ENCODE measurements at regions not wholly inside any gene's neighbourhood (a gene's known extent, or its start where the extent isn't known, plus 50 kb on each side); places are given as distances from the start of the nearest gene placed in this dataset.

DNA sequence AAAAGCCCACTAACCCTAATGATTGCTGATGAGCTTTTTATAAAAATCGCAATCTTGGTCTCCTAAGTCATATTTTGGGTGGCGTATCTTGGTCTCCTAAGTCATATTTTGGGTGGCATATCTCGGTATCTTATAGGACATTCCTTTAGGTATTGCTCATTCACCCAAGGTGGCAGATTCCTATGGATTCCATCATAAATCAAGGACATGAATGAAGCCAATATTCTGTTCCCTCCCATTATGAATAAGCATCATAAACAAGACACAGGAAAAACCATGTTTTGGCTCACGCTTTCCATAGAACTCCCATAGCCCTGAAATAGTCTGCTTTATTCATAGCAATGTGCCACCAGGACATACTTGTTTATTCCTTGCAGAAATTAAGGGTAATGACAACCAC, 95.0 kb upstream of the CD99 start:
- no peaks in the 10 kb centered on the region for H3K4me1 ChIP-seq (ENCODE audit: low read depth, poor library complexity, severe bottlenecking)
- no peak overlapping the region for H3K4me3 ChIP-seq (IDR thresholded peaks at IDR 0.05; ENCODE audit: insufficient read depth, low read depth, low read length)
- H3K27ac ChIP-seq: no peak overlapping the region
- H3K36me3 ChIP-seq (ENCODE audit: insufficient read depth): no peaks in the 10 kb centered on the region
- no peaks in the 10 kb centered on the region for H3K27me3 ChIP-seq (ENCODE audit: insufficient read depth, low read depth)
- no peak overlapping the region for H3K9ac ChIP-seq
- no peak overlapping the region for H2AFZ ChIP-seq (ENCODE audit: low read depth)
- H4K20me1 ChIP-seq (ENCODE audit: insufficient read depth): no peaks in the 10 kb centered on the region
- TF ChIP-seq, protein P1, sequence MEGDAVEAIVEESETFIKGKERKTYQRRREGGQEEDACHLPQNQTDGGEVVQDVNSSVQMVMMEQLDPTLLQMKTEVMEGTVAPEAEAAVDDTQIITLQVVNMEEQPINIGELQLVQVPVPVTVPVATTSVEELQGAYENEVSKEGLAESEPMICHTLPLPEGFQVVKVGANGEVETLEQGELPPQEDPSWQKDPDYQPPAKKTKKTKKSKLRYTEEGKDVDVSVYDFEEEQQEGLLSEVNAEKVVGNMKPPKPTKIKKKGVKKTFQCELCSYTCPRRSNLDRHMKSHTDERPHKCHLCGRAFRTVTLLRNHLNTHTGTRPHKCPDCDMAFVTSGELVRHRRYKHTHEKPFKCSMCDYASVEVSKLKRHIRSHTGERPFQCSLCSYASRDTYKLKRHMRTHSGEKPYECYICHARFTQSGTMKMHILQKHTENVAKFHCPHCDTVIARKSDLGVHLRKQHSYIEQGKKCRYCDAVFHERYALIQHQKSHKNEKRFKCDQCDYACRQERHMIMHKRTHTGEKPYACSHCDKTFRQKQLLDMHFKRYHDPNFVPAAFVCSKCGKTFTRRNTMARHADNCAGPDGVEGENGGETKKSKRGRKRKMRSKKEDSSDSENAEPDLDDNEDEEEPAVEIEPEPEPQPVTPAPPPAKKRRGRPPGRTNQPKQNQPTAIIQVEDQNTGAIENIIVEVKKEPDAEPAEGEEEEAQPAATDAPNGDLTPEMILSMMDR (conservative IDR thresholded peaks at IDR 0.05; ENCODE audit: low read depth, low read length): no peak
- no peak overlapping the region for H3K4me2 ChIP-seq
- no peaks in the 10 kb centered on the region for H3K79me2 ChIP-seq (ENCODE audit: insufficient read depth, low read depth)

DNA sequence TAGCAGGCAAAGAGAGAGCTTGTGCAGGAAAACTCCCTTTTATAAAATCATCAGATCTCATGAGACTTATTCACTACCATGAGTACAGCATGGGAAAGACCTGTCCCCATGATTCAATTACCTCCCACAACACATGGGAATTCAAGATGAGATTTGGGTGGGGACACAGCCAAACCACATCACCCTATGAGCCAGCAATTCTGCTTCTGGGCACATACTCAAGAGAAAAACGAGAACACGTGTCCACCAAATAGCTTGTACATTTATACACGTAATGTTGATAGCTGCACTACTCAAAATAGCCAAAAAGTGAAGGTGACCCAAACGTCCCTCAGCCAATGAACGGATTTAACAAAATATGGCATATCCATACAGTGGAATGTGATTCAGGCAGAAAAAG, 94.5 kb upstream of the DHRSX start:
- no peaks in the 10 kb centered on the region for H3K36me3 ChIP-seq (ENCODE audit: insufficient read depth)
- no peak overlapping the region for H2AFZ ChIP-seq (ENCODE audit: low read depth)
- H3K27me3 ChIP-seq (ENCODE audit: insufficient read depth, low read depth): no peaks in the 10 kb centered on the region
- H3K4me2 ChIP-seq: no peak overlapping the region
- no peak overlapping the region for H3K27ac ChIP-seq
- no peaks in the 10 kb centered on the region for H3K79me2 ChIP-seq (ENCODE audit: insufficient read depth, low read depth)
- no peak overlapping the region for H3K9ac ChIP-seq
- H3K4me1 ChIP-seq (ENCODE audit: low read depth, poor library complexity, severe bottlenecking): no peaks in the 10 kb centered on the region
- H4K20me1 ChIP-seq (ENCODE audit: insufficient read depth): no peaks in the 10 kb centered on the region
- TF ChIP-seq, protein P1 (conservative IDR thresholded peaks at IDR 0.05; ENCODE audit: low read depth, low read length): no peak
- H3K4me3 ChIP-seq (IDR thresholded peaks at IDR 0.05; ENCODE audit: insufficient read depth, low read depth, low read length): no peak overlapping the region

DNA sequence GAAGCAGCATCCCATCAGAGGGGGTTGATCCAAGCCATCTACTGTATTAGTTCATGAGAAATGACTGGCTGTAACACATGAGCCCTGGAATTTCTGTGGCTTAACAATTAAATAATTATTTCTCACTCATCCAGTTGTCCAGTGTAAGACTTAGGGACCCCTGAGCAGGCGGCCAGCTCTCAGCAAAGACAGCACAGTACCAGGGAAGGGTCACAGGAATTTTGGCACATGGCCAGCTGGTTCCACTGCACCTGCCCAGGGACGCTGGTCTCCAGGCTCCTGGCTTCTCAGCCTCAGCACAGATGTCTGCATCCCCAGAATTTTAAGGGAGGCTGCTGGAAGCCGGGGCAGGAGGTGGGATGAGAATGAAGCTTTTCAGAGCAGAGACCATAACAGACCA, 93.7 kb upstream of the DHRSX start:
- Histone ChIP-seq H3K27ac (no peak overlapping the region), H4K20me1 (ENCODE audit: insufficient read depth) (no peaks in the 10 kb centered on the region), H3K79me2 (ENCODE audit: insufficient read depth, low read depth) (no peaks in the 10 kb centered on the region), H2AFZ (ENCODE audit: low read depth) (no peak overlapping the region), H3K36me3 (ENCODE audit: insufficient read depth) (no peaks in the 10 kb centered on the region), H3K4me3 (IDR thresholded peaks at IDR 0.05; ENCODE audit: insufficient read depth, low read depth, low read length) (no peak overlapping the region), H3K9ac (no peak overlapping the region), H3K27me3 (ENCODE audit: insufficient read depth, low read depth) (no peaks in the 10 kb centered on the region), H3K4me2 (no peak overlapping the region), H3K4me1 (ENCODE audit: low read depth, poor library complexity, severe bottlenecking) (no peaks in the 10 kb centered on the region)
- TF ChIP-seq, protein P1 (conservative IDR thresholded peaks at IDR 0.05; ENCODE audit: low read depth, low read length): no peak

DNA sequence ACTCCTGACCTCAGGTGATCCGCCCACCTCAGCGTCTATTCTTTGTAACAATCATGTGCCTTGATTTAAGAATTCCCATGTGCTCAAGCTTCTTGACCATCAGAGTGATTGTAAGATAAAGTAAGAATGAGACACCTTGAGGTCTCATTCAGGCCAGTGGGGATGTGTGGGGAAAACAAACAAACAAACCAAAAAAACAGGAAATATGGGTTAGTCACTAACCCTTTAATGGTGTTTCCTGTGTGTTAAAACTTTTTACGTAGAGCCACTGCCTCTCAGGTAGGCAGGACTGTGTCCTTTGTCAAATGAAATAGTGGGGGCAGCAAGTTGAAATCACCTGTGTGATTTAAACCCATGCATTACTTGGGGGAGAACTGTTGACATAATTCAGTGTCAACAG, 91.5 kb upstream of the DHRSX start:
- no peaks in the 10 kb centered on the region for H4K20me1 ChIP-seq (ENCODE audit: insufficient read depth)
- no peak overlapping the region for H3K9ac ChIP-seq
- H3K4me2 ChIP-seq: no peak overlapping the region
- H3K4me3 ChIP-seq (IDR thresholded peaks at IDR 0.05; ENCODE audit: insufficient read depth, low read depth, low read length): no peak overlapping the region
- H3K36me3 ChIP-seq (ENCODE audit: insufficient read depth): no peaks in the 10 kb centered on the region
- peaks cover 5% of the 10 kb centered on the region for H3K4me1 ChIP-seq (ENCODE audit: low read depth, poor library complexity, severe bottlenecking)
- TF ChIP-seq, protein P1 (conservative IDR thresholded peaks at IDR 0.05; ENCODE audit: low read depth, low read length): no peak
- H3K27me3 ChIP-seq (ENCODE audit: insufficient read depth, low read depth): no peaks in the 10 kb centered on the region
- no peak overlapping the region for H2AFZ ChIP-seq (ENCODE audit: low read depth)
- H3K79me2 ChIP-seq (ENCODE audit: insufficient read depth, low read depth): no peaks in the 10 kb centered on the region
- H3K27ac ChIP-seq: no peak overlapping the region

Data from KMS-11 (cell line).